ENCODE measurements at regions not wholly inside any gene's neighbourhood (a gene's known extent, or its start where the extent isn't known, plus 50 kb on each side); places are given as distances from the start of the nearest gene placed in this dataset.

- TF ChIP-seq CTCF (IDR thresholded peaks at IDR 0.05) = no peak
- TF ChIP-seq MAFK (IDR thresholded peaks at IDR 0.05; ENCODE audit: partially characterized antibody) = no peak
- no peak for TF ChIP-seq POLR2A (IDR thresholded peaks at IDR 0.05; ENCODE audit: low read length)
- TF ChIP-seq MAX (IDR thresholded peaks at IDR 0.05) = no peak
- TF ChIP-seq SREBF2 (IDR thresholded peaks at IDR 0.05) = no peak
- TF ChIP-seq FOSL2 (IDR thresholded peaks at IDR 0.05) = no peak
- no peak for TF ChIP-seq FOSL2 (CRISPR knock-in tag; IDR thresholded peaks at IDR 0.05)
- TF ChIP-seq ELK1 (IDR thresholded peaks at IDR 0.05; ENCODE audit: low read depth, low read length) = no peak
- no peak for TF ChIP-seq RNF2 (IDR thresholded peaks at IDR 0.05; ENCODE audit: borderline replicate concordance, low read depth)
- TF ChIP-seq ZFP36 (IDR thresholded peaks at IDR 0.05; ENCODE audit: borderline replicate concordance, partially characterized antibody) = no peak
- TF ChIP-seq CHD4 (IDR thresholded peaks at IDR 0.05; ENCODE audit: borderline replicate concordance) = no peak
- no peak for TF ChIP-seq JUNB (IDR thresholded peaks at IDR 0.05)
- TF ChIP-seq KDM1A (IDR thresholded peaks at IDR 0.05; ENCODE audit: low read depth) = no peak
These were observed 110.7 kb downstream of the OLFM1 start for GRCh38 chr9:135198144-135198543.

Data from A549 (cell line).